HEK293T (cell line): ENCODE measurements at regions not wholly inside any gene's neighbourhood (a gene's known extent, or its start where the extent isn't known, plus 50 kb on each side); places are given as distances from the start of the nearest gene placed in this dataset.

Experiments used
- BHLHE40 ChIP-seq: fragments of 450-650 bp; IDR thresholded peaks from 2 replicates; pipeline ENCODE4 v1.6.1; 2016; ENCODE audit warnings: mild to moderate bottlenecking, moderate library complexity, borderline replicate concordance
- CTBP1 ChIP-seq: fragments of 450-650 bp; IDR thresholded peaks from 2 replicates; pipeline ENCODE4 v1.6.1; 2016; ENCODE audit warnings: borderline replicate concordance
- ELF4 ChIP-seq: fragments of 450-650 bp; IDR thresholded peaks from 2 replicates; pipeline ENCODE4 v1.6.1; 2017; ENCODE audit warnings: antibody characterized with exemption
- FOXA1 ChIP-seq: fragments of 450-650 bp; IDR thresholded peaks from 2 replicates; pipeline ENCODE4 v1.6.1; 2016; ENCODE audit warnings: mild to moderate bottlenecking
- FOXK2 ChIP-seq: fragments of 450-650 bp; IDR thresholded peaks from 2 replicates; pipeline ENCODE4 v1.6.1; 2016; ENCODE audit warnings: mild to moderate bottlenecking
- FOXM1 ChIP-seq: fragments of 450-650 bp; IDR thresholded peaks from 2 replicates; pipeline ENCODE4 v1.6.1; 2017; ENCODE audit warnings: mild to moderate bottlenecking, borderline replicate concordance
- HDGF ChIP-seq: fragments of 450-650 bp; IDR thresholded peaks from 2 replicates; pipeline ENCODE4 v1.6.1; 2017; ENCODE audit warnings: antibody characterized with exemption, borderline replicate concordance
- SUZ12 ChIP-seq: fragments of 450-650 bp; IDR thresholded peaks from 2 replicates; pipeline ENCODE4 v1.6.1; 2016; ENCODE audit warnings: mild to moderate bottlenecking
- TARDBP ChIP-seq: fragments of 450-650 bp; IDR thresholded peaks from 2 replicates; pipeline ENCODE4 v1.6.1; 2016
- TF ChIP-seq, protein P1 (sequence below): fragments of 450-650 bp; IDR thresholded peaks from 2 replicates; pipeline ENCODE4 v1.6.1; 2016

DNA sequence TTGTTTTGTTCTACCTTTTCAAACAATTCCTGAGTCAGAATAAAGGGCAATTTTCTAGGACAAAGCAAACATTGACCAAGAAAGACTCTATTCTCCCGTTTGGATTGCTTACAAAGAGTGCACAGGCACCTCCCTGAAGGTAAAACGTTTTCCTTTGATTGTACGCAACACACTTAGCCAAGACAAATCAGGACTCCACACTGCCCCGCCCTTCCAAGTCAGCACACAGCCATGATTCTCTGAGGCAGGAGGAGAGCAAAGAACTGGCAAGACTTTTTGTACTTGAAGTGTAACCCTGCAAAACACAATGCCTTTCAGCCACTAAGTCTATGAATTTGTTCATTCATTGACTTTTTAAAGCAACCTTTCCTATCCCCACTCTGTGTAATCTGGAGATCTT, 85.0 kb upstream of the FAM180A start:
- TF ChIP-seq HDGF (no peak), SUZ12 (no peak), FOXM1 (no peak), FOXK2 (no peak), TARDBP (no peak), ELF4 (no peak), BHLHE40 (no peak), CTBP1 (no peak), FOXA1 (no peak)
- TF ChIP-seq, protein P1, sequence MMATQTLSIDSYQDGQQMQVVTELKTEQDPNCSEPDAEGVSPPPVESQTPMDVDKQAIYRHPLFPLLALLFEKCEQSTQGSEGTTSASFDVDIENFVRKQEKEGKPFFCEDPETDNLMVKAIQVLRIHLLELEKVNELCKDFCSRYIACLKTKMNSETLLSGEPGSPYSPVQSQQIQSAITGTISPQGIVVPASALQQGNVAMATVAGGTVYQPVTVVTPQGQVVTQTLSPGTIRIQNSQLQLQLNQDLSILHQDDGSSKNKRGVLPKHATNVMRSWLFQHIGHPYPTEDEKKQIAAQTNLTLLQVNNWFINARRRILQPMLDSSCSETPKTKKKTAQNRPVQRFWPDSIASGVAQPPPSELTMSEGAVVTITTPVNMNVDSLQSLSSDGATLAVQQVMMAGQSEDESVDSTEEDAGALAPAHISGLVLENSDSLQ: no peak
